ENCODE measurements at regions not wholly inside any gene's neighbourhood (a gene's known extent, or its start where the extent isn't known, plus 50 kb on each side); places are given as distances from the start of the nearest gene placed in this dataset.

DNA sequence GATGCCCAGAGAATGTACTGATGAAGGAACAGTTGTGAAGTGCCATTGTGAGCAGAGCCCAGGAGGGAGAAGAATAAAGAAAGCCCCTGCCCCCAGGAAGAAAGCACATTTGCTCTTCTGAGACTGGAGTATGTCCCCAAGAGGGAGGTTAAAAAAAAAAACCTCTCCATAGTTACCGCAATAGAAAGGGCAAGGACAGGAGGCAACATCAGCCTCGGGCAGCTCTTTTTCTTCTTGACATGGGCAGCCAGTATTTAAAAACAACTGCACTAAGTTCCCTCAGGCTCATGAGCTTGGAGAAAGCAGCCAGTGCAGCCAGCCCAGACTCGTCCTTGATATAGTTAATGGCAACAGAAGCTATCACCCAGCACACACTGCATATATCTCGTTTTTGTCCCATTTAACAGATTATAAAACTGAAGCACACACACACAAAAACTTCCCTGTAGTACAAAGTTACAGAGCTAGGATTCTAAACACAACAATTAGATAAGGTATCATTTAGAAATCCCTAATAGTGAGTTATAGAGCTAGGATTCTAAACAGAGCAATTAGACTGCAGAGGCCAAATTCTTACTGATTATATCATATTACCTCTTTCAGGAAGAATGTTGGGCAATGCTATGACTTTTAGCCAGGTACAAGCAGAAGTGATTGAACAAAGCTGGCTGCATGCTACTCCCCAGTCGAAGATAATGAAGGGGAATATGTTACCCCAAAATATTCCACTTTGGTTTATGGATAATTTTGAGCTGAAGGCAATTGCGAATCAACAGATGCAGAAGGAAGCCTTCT is 823.5 kb downstream of the GRID1 start:
- Mint-ChIP-seq H3K27ac (peak overlapping the region in 1 of 6 donors; percentile 23), H3K4me3 (peak overlapping the region in 1 of 8 donors; percentile 32), H3K27me3 (peaks cover 0 to 28% (median 14%) of the 10 kb centered on the region in 3 donors), H3K4me1 (no peaks in the 10 kb centered on the region), H3K36me3 (no peaks in the 10 kb centered on the region), H3K9me3 (peaks cover 0 to 2% (median 0%) of the 10 kb centered on the region in 7 donors)
- no peak for DNase-seq
- ATAC-seq (ENCODE audit: low read depth in 2 of 2): no peak

DNA sequence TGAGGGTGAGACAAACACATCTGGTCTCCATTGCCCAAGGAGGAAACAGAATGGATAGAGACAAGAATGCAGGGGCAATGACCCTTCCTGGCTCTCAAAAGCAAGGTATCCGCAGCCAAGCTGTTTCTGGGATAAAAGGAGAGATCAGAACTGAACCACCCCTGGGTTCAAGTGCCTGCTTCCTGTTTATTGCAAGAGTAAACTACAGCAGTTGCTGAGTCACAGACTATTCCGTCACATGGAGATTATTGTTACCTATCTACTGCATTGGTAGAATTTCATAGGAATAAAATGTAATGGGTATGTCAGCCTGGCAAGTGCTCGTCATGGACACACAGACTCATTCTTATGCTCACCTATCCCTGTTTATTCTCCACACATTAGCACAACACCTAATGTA is 821.6 kb downstream of the GRID1 start:
- DNase-seq (no peak), ATAC-seq (ENCODE audit: low read depth in 2 of 2) (no peak)
- H3K4me1 Mint-ChIP-seq: no peaks in the 10 kb centered on the region
- H3K9me3 Mint-ChIP-seq: peaks cover 0 to 2% (median 0%) of the 10 kb centered on the region in 7 donors
- H3K27ac Mint-ChIP-seq: no peak overlapping the region
- no peak overlapping the region for H3K4me3 Mint-ChIP-seq
- H3K27me3 Mint-ChIP-seq: peaks cover 0 to 40% (median 16%) of the 10 kb centered on the region in 3 donors
- no peaks in the 10 kb centered on the region for H3K36me3 Mint-ChIP-seq

DNA sequence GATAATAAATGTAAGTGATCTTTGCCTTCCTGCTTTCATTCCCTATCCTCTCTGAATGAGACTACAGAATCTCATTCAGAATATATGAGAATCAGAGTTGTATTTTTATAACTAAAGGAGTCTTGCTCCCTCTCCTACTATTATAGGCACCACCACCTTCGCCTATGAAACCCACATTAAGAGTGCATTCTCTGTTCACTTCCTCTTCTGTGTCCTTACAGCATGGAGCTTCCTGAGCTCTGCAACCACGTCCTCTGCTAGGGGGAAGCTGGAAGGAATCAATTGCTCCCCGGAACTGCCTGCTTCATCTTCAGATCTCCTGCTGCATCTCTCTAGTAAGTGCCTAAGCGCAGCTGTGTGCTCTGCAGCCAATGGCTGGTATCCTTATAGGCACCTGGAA is 820.7 kb downstream of the GRID1 start:
- no peaks in the 10 kb centered on the region for H3K36me3 Mint-ChIP-seq
- DNase-seq (no peak), ATAC-seq (ENCODE audit: low read depth in 2 of 2) (no peak)
- peaks cover 0 to 2% (median 0%) of the 10 kb centered on the region in 7 donors for H3K9me3 Mint-ChIP-seq
- peak overlapping the region in 1 of 6 donors; percentile 8 for H3K27ac Mint-ChIP-seq
- H3K4me1 Mint-ChIP-seq: no peaks in the 10 kb centered on the region
- H3K27me3 Mint-ChIP-seq: peaks cover 0 to 40% (median 16%) of the 10 kb centered on the region in 3 donors
- no peak overlapping the region for H3K4me3 Mint-ChIP-seq

GRCh38 chr10:85547460-85548023 is 819.1 kb downstream of the GRID1 start:
- Mint-ChIP-seq H3K27ac (no peak overlapping the region), H3K36me3 (no peaks in the 10 kb centered on the region), H3K4me3 (no peak overlapping the region), H3K9me3 (peaks cover 0 to 2% (median 0%) of the 10 kb centered on the region in 7 donors), H3K4me1 (no peaks in the 10 kb centered on the region), H3K27me3 (peaks cover 0 to 40% (median 11%) of the 10 kb centered on the region in 3 donors)
- DNase-seq (no peak), ATAC-seq (ENCODE audit: low read depth in 2 of 2) (no peak)

DNA sequence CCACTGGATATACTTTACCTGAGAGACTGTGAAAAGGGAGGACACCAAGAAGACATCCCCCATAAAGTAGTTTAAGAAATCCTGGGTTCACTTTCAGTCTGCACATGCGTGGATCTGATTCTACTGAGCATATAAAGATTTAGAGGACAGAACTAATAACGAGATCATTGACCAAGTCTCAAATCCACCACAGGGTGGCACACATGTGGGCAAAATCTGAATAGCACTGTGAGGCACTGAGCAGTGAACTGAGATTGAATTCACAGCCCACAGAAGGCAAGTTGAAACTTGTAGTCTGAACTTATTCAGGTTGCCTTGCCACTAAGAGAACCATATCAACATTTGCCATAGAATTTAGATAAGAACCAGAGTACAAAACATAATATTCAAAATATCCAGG is 818.6 kb downstream of the GRID1 start:
- no peaks in the 10 kb centered on the region for H3K36me3 Mint-ChIP-seq
- H3K9me3 Mint-ChIP-seq: peaks cover 0 to 2% (median 0%) of the 10 kb centered on the region in 7 donors
- H3K4me3 Mint-ChIP-seq: no peak overlapping the region
- H3K4me1 Mint-ChIP-seq: no peaks in the 10 kb centered on the region
- no peak for ATAC-seq (ENCODE audit: low read depth in 2 of 2)
- no peak for DNase-seq
- H3K27me3 Mint-ChIP-seq: peaks cover 0 to 40% (median 11%) of the 10 kb centered on the region in 3 donors
- no peak overlapping the region for H3K27ac Mint-ChIP-seq
